GM12865 (cell line): ENCODE measurements at regions not wholly inside any gene's neighbourhood (a gene's known extent, or its start where the extent isn't known, plus 50 kb on each side); places are given as distances from the start of the nearest gene placed in this dataset.

ENCODE experiments used
- DNase-seq: peaks from one replicate; pipeline ENCODE4 v3.0.0; 2010; ENCODE audit warnings: low read depth
- H3K4me3 ChIP-seq: 2 replicates; pipeline ENCODE4 v1.5.1; 2011; ENCODE audit warnings: mild to moderate bottlenecking, low read depth, low read length, control low read depth
- CTCF ChIP-seq: IDR thresholded peaks from 2 replicates; pipeline ENCODE4 v1.5.1; 2011; ENCODE audit warnings: low read length, control low read depth, low read depth, inconsistent platforms; ENCODE audit not compliant: insufficient read depth; ENCODE audit errors: missing control alignments

DNA sequence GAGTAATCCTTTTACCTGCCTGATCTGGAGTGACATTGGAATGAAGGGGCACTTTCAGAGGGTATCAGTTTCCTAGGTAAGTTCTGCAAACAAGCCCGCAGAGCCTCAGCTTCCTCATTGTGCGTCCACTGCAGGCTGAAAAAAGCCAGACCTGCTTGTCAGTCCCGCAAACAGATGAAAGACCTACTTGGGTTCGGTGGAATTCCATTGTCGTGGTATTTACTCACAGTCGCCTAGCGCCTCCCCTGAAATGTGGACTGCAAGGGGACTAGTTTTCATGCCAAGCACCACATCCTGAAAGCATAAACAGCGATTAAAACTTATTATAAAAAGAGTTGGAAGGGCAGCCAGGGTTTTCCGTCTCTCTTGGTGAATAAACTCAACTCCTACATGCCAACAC is 121.5 kb downstream of the PAX1 start:
- TF ChIP-seq CTCF = no peak
- H3K4me3 ChIP-seq = no peak overlapping the region
- DNase-seq = no peak

DNA sequence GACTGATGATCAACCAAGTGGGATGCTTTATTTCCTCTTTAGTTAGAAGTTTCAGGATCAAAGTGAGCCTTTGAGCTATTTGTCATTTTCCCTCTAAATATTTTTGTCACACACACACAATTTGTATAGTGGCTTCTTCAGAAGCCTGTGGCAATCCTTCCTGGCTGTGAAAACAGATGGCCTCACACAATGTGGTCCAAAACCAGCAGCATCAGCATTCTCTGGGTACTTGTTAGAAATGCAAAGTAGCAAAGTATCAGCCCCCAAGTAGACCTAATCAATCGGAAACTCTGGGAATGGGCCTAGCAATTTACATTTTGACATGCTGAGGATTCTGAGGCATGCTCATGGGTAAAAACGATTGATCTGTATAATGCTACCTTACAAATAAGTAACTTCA is 115.9 kb downstream of the PAX1 start:
- DNase-seq = no peak
- no peak overlapping the region for H3K4me3 ChIP-seq
- no peak for TF ChIP-seq CTCF

GRCh38 chr20:21820688-21821087 is 115.2 kb downstream of the PAX1 start:
- H3K4me3 ChIP-seq = no peak overlapping the region
- DNase-seq = no peak
- no peak for TF ChIP-seq CTCF

GRCh38 chr20:21820045-21820444 is 114.6 kb downstream of the PAX1 start:
- no peak for TF ChIP-seq CTCF
- DNase-seq = no peak
- H3K4me3 ChIP-seq = no peak overlapping the region

- H3K4me3 ChIP-seq = no peak overlapping the region
- no peak for TF ChIP-seq CTCF
- DNase-seq = no peak
Measured at GRCh38 chr20:21812379-21812778, 106.9 kb downstream of the PAX1 start.

- no peak for TF ChIP-seq CTCF
- H3K4me3 ChIP-seq = no peak overlapping the region
- DNase-seq = no peak
Measured at GRCh38 chr20:21809961-21810523, 104.6 kb downstream of the PAX1 start.
